WTC11 (cell line): ENCODE measurements at regions not wholly inside any gene's neighbourhood (a gene's known extent, or its start where the extent isn't known, plus 50 kb on each side); places are given as distances from the start of the nearest gene placed in this dataset.

ENCODE experiments used
- ATAC-seq: fragments of 200-7000 bp; cut with Tn5 transposase; 2 replicates; pipeline ENCODE4 v1.10.0; 2021; ENCODE audit warnings: mild to moderate bottlenecking, moderate library complexity
- CTCF ChIA-PET: fragments of 300-600 bp; sonication (Branson Sonifier 250); formaldehyde crosslinking; loops from one replicate; lab custom pipeline; 2021; ENCODE audit warnings: antibody characterized with exemption; lab: Charles Lee
- POLR2A ChIA-PET: fragments of 350-600 bp; sonication (Branson Sonifier 250); formaldehyde crosslinking; loops from one replicate; lab custom pipeline; 2021; ENCODE audit warnings: antibody characterized with exemption; lab: Charles Lee
- DNase-seq: peaks from one replicate; pipeline ENCODE4 v3.0.0; 2021; ENCODE audit warnings: low spot score
- H3K27ac Mint-ChIP-seq: 2 replicates; pipeline ENCODE4 v1.8.0; 2021; ENCODE audit warnings: mixed read lengths
- H3K27me3 Mint-ChIP-seq: 2 replicates; pipeline ENCODE4 v1.8.0; 2021; ENCODE audit warnings: low read depth, mild to moderate bottlenecking, moderate library complexity, mixed read lengths
- H3K36me3 Mint-ChIP-seq: 2 replicates; pipeline ENCODE4 v1.8.0; 2021; ENCODE audit warnings: mixed read lengths
- H3K4me1 Mint-ChIP-seq: 2 replicates; pipeline ENCODE4 v1.8.0; 2022; ENCODE audit warnings: mixed read lengths
- H3K4me3 Mint-ChIP-seq: 2 replicates; pipeline ENCODE4 v1.8.0; 2021; ENCODE audit warnings: mild to moderate bottlenecking, moderate library complexity, mixed read lengths
- H3K9me3 Mint-ChIP-seq: 2 replicates; pipeline ENCODE4 v1.8.0; 2021; ENCODE audit warnings: mixed read lengths
- ATF6 ChIP-seq: sonication (generic); formaldehyde crosslinking; IDR thresholded peaks from 2 replicates; pipeline ENCODE4 v1.8.1; 2023; ENCODE audit warnings: mild to moderate bottlenecking, missing genetic modification reagents
- E2F4 ChIP-seq: sonication (generic); formaldehyde crosslinking; IDR thresholded peaks from 2 replicates; pipeline ENCODE4 v1.8.1; 2022; ENCODE audit warnings: low read depth, mild to moderate bottlenecking, moderate library complexity, missing genetic modification reagents, borderline replicate concordance
- ERG ChIP-seq: fragments of 250-450 bp; sonication (Bioruptor Pico); IDR thresholded peaks from 2 replicates; pipeline ENCODE4 v1.8.0; 2021; ENCODE audit warnings: mild to moderate bottlenecking
- NFYB ChIP-seq: sonication (generic); formaldehyde crosslinking; conservative IDR thresholded peaks from 2 replicates; pipeline ENCODE4 v1.8.0; 2022; ENCODE audit warnings: low read depth, missing genetic modification reagents
- NR3C1 ChIP-seq: sonication (generic); formaldehyde crosslinking; conservative IDR thresholded peaks from 2 replicates; pipeline ENCODE4 v1.8.1; 2023; ENCODE audit warnings: low read depth, mild to moderate bottlenecking, missing genetic modification reagents
- OVOL2 ChIP-seq: fragments of 250-450 bp; sonication (Bioruptor Pico); IDR thresholded peaks from 2 replicates; pipeline ENCODE4 v1.9.0; 2021; ENCODE audit warnings: mild to moderate bottlenecking, borderline replicate concordance
- SOX15 ChIP-seq: fragments of 250-450 bp; sonication (Bioruptor Pico); IDR thresholded peaks from 2 replicates; pipeline ENCODE4 v1.9.0; 2021; ENCODE audit warnings: mild to moderate bottlenecking
- TCF7 ChIP-seq: sonication (generic); formaldehyde crosslinking; IDR thresholded peaks from 2 replicates; pipeline ENCODE4 v1.8.0; 2022; ENCODE audit warnings: mild to moderate bottlenecking, low read depth, missing genetic modification reagents, moderate library complexity
- ZBTB43 ChIP-seq: sonication (generic); formaldehyde crosslinking; IDR thresholded peaks from 2 replicates; pipeline ENCODE4 v1.8.1; 2023; ENCODE audit warnings: mild to moderate bottlenecking, missing genetic modification reagents
- ZNF396 ChIP-seq: fragments of 250-450 bp; sonication (Bioruptor Pico); IDR thresholded peaks from 2 replicates; pipeline ENCODE4 v1.8.0; 2021; ENCODE audit warnings: mild to moderate bottlenecking, moderate library complexity, borderline replicate concordance
- ZNF423 ChIP-seq: fragments of 250-450 bp; sonication (Bioruptor Pico); IDR thresholded peaks from 2 replicates; pipeline ENCODE4 v2.1.2; 2022; ENCODE audit warnings: mild to moderate bottlenecking, moderate library complexity
- TF ChIP-seq, protein P1 (sequence below): sonication (generic); formaldehyde crosslinking; IDR thresholded peaks from 2 replicates; pipeline ENCODE4 v1.8.0; 2022; ENCODE audit warnings: mild to moderate bottlenecking, missing genetic modification reagents
- TF ChIP-seq, protein P2 (sequence below): fragments of 250-450 bp; sonication (Bioruptor Pico); IDR thresholded peaks from 2 replicates; pipeline ENCODE4 v1.9.0; 2021; ENCODE audit warnings: mild to moderate bottlenecking, borderline replicate concordance
- TF ChIP-seq, protein P3 (sequence below): sonication (generic); formaldehyde crosslinking; IDR thresholded peaks from 2 replicates; pipeline ENCODE4 v1.8.1; 2022; ENCODE audit warnings: mild to moderate bottlenecking, missing genetic modification reagents, moderate library complexity, borderline replicate concordance

DNA sequence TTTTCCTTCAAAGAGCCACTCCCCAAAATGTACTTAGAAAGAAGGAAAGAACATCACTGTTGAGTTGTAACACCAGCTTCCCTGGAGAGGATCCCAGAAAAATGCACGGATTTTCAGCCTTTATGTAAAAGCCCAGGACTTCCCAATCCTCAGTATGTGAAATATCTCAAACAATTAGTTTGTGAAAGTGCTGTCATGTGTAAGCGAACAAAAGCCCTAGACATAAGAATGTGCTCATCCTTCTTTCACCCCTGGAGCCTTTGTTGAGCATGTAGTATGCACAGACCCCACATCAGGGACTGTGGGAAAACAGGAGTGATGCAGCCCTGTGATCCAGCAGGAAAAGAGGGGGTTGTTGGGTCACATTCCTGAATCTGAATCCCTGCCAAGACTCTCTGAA lies 441.4 kb upstream of the ZNF507 start:
- no peak overlapping the region for H3K4me3 Mint-ChIP-seq
- ChIA-PET CTCF (no interaction called here), POLR2A (no interaction called here)
- peaks cover 8% of the 10 kb centered on the region; the same call in 1 of the 2 replicates for H3K9me3 Mint-ChIP-seq
- TF ChIP-seq ERG (CRISPR knock-in tag) (no peak), ZNF396 (no peak), NR3C1 (CRISPR knock-in tag) (no peak)
- TF ChIP-seq, protein P1, sequence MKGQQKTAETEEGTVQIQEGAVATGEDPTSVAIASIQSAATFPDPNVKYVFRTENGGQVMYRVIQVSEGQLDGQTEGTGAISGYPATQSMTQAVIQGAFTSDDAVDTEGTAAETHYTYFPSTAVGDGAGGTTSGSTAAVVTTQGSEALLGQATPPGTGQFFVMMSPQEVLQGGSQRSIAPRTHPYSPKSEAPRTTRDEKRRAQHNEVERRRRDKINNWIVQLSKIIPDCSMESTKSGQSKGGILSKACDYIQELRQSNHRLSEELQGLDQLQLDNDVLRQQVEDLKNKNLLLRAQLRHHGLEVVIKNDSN (CRISPR knock-in tag): no peak
- TF ChIP-seq, protein P2, sequence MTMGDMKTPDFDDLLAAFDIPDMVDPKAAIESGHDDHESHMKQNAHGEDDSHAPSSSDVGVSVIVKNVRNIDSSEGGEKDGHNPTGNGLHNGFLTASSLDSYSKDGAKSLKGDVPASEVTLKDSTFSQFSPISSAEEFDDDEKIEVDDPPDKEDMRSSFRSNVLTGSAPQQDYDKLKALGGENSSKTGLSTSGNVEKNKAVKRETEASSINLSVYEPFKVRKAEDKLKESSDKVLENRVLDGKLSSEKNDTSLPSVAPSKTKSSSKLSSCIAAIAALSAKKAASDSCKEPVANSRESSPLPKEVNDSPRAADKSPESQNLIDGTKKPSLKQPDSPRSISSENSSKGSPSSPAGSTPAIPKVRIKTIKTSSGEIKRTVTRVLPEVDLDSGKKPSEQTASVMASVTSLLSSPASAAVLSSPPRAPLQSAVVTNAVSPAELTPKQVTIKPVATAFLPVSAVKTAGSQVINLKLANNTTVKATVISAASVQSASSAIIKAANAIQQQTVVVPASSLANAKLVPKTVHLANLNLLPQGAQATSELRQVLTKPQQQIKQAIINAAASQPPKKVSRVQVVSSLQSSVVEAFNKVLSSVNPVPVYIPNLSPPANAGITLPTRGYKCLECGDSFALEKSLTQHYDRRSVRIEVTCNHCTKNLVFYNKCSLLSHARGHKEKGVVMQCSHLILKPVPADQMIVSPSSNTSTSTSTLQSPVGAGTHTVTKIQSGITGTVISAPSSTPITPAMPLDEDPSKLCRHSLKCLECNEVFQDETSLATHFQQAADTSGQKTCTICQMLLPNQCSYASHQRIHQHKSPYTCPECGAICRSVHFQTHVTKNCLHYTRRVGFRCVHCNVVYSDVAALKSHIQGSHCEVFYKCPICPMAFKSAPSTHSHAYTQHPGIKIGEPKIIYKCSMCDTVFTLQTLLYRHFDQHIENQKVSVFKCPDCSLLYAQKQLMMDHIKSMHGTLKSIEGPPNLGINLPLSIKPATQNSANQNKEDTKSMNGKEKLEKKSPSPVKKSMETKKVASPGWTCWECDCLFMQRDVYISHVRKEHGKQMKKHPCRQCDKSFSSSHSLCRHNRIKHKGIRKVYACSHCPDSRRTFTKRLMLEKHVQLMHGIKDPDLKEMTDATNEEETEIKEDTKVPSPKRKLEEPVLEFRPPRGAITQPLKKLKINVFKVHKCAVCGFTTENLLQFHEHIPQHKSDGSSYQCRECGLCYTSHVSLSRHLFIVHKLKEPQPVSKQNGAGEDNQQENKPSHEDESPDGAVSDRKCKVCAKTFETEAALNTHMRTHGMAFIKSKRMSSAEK (CRISPR knock-in tag): no peak
- DNase-seq (no peak), ATAC-seq (peak; percentile 30)
- no peak overlapping the region; the same call in 1 of the 2 replicates for H3K27ac Mint-ChIP-seq
- H3K36me3 Mint-ChIP-seq: no peaks in the 10 kb centered on the region
- no peaks in the 10 kb centered on the region for H3K27me3 Mint-ChIP-seq
- peaks cover 11% of the 10 kb centered on the region for H3K4me1 Mint-ChIP-seq

DNA sequence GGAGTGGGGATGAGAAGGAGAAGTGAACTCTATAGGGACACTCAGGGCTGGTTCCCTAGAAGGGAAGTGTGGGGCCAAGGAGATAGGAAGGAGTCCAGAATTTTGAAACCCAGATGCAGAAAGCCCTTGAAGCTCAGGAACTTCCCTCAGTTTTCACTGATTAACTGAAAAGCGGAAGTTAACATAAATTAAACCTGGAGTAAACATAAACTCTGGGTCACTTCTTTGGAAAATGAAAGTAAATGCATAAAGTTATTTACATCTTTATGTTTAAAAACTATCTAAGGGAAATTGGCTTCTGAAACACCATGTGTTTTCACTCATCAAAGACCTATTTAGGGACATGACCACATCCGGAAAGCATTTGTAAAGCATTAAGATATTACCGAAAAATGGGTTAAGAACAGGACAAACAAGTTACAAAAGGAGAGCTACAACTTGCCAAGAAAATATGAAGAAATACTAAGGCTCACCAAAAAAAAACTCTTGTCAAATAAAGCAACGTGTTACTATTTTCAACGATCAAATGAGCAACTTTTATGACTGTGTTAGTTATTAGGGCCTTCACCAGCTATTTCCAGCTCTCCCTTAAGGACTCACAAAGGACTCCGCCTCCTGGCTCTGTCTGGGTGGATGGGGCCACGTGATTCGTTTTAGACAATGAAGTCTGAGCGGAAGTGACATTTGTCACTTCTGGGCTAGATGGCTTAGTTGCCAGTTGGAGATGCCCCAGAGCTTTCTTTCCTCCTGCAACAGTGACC lies 439.1 kb upstream of the ZNF507 start:
- H3K36me3 Mint-ChIP-seq: no peaks in the 10 kb centered on the region
- H3K9me3 Mint-ChIP-seq: peaks cover 8% of the 10 kb centered on the region; the same call in 1 of the 2 replicates
- ChIA-PET POLR2A (no interaction called here), CTCF (no interaction called here)
- peaks cover 7% of the 10 kb centered on the region for H3K4me1 Mint-ChIP-seq
- no peak overlapping the region for H3K4me3 Mint-ChIP-seq
- DNase-seq: no peak
- TF ChIP-seq E2F4: no peak
- TF ChIP-seq, all 79 proteins: peak for 0
- ATAC-seq: no peak
- Mint-ChIP-seq H3K27ac (no peak overlapping the region), H3K27me3 (no peaks in the 10 kb centered on the region)

DNA sequence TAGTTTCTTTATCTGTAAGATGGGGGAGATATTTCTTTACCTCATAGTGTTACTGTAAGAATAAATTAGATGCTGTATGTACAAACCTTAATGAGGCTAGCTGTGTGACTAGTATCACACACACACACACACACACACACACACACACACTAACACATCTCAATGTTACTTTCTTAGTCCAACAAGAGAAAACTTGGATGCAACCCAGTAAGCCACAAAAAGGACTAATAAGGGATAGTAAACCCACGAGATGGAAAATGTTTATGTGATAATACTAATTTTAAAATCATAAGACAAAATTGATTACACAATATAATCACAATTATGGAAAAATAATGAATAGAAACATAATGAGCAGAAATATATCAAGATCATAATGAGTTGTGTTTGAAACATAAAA lies 437.7 kb upstream of the ZNF507 start:
- H3K4me3 Mint-ChIP-seq: no peak overlapping the region
- TF ChIP-seq OVOL2 (CRISPR knock-in tag): no peak
- ATAC-seq (no peak), DNase-seq (no peak)
- CTCF ChIA-PET: no interaction called here
- peaks cover 7% of the 10 kb centered on the region for H3K4me1 Mint-ChIP-seq
- H3K36me3 Mint-ChIP-seq: no peaks in the 10 kb centered on the region
- no peak overlapping the region for H3K27ac Mint-ChIP-seq
- H3K9me3 Mint-ChIP-seq: peaks cover 8% of the 10 kb centered on the region; the same call in 1 of the 2 replicates
- no peaks in the 10 kb centered on the region for H3K27me3 Mint-ChIP-seq
- POLR2A ChIA-PET: no interaction called here

GRCh38 chr19:31908080-31908479 lies 437.3 kb upstream of the ZNF507 start:
- CTCF ChIA-PET: no interaction called here
- peaks cover 8% of the 10 kb centered on the region; the same call in 1 of the 2 replicates for H3K9me3 Mint-ChIP-seq
- TF ChIP-seq ATF6 (CRISPR knock-in tag) (no peak), TCF7 (CRISPR knock-in tag) (no peak), ZNF423 (no peak), SOX15 (CRISPR knock-in tag) (no peak), NFYB (CRISPR knock-in tag) (no peak), ZBTB43 (CRISPR knock-in tag) (no peak)
- TF ChIP-seq, protein P3, sequence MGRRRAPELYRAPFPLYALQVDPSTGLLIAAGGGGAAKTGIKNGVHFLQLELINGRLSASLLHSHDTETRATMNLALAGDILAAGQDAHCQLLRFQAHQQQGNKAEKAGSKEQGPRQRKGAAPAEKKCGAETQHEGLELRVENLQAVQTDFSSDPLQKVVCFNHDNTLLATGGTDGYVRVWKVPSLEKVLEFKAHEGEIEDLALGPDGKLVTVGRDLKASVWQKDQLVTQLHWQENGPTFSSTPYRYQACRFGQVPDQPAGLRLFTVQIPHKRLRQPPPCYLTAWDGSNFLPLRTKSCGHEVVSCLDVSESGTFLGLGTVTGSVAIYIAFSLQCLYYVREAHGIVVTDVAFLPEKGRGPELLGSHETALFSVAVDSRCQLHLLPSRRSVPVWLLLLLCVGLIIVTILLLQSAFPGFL: no peak

More at GRCh38 chr19:31908080-31908479, 437.3 kb upstream of the ZNF507 start:
- Mint-ChIP-seq H3K36me3 (no peaks in the 10 kb centered on the region), H3K4me3 (no peak overlapping the region), H3K27ac (no peak overlapping the region), H3K27me3 (no peaks in the 10 kb centered on the region), H3K4me1 (peaks cover 7% of the 10 kb centered on the region)
- POLR2A ChIA-PET: interaction anchor here (0.6 kb wide), 1 partner anchor 55 kb away, joined by 7 read pairs; no protein-coding TSS in a partner anchor
- DNase-seq (no peak), ATAC-seq (no peak)
